HEK293 (cell line): ENCODE measurements at regions not wholly inside any gene's neighbourhood (a gene's known extent, or its start where the extent isn't known, plus 50 kb on each side); places are given as distances from the start of the nearest gene placed in this dataset.

ENCODE experiments used
- IKZF3 ChIP-seq: fragments of 450-650 bp; IDR thresholded peaks from 2 replicates; pipeline ENCODE4 v1.5.0; 2018; ENCODE audit warnings: missing biosample characterization, mild to moderate bottlenecking, missing genetic modification characterization, moderate library complexity
- PBX3 ChIP-seq: sonication (generic); formaldehyde crosslinking; IDR thresholded peaks from 2 replicates; pipeline ENCODE4 v1.8.1; 2022; ENCODE audit warnings: mild to moderate bottlenecking, moderate library complexity, missing genetic modification reagents
- SETDB1 ChIP-seq: IDR thresholded peaks from one replicate; pipeline ENCODE4 v1.6.1; 2017; ENCODE audit warnings: mild to moderate bottlenecking, low read length, moderate library complexity, mixed read lengths; ENCODE audit not compliant: insufficient read length
- ZBTB11 ChIP-seq: fragments of 450-650 bp; formaldehyde crosslinking; conservative IDR thresholded peaks from 2 replicates; pipeline ENCODE4 v1.5.1; 2016; ENCODE audit warnings: low read depth, missing biosample characterization, missing genetic modification characterization
- ZIC2 ChIP-seq: fragments of 450-650 bp; formaldehyde crosslinking; IDR thresholded peaks from 2 replicates; pipeline ENCODE4 v1.5.1; 2016; ENCODE audit warnings: missing biosample characterization, missing genetic modification characterization
- ZNF146 ChIP-seq: fragments of 450-650 bp; formaldehyde crosslinking; IDR thresholded peaks from 2 replicates; pipeline ENCODE4 v1.5.1; 2016; ENCODE audit warnings: missing biosample characterization, missing genetic modification characterization
- ZNF157 ChIP-seq: fragments of 450-650 bp; formaldehyde crosslinking; IDR thresholded peaks from 2 replicates; pipeline ENCODE4 v1.5.1; 2016; ENCODE audit warnings: missing biosample characterization, missing genetic modification characterization
- ZNF16 ChIP-seq: fragments of 450-650 bp; formaldehyde crosslinking; IDR thresholded peaks from 2 replicates; pipeline ENCODE4 v1.5.1; 2016; ENCODE audit warnings: low read depth, missing biosample characterization, missing genetic modification characterization
- ZNF184 ChIP-seq: fragments of 450-650 bp; IDR thresholded peaks from 2 replicates; pipeline ENCODE4 v1.5.1; 2018; ENCODE audit warnings: missing biosample characterization, mild to moderate bottlenecking, missing genetic modification characterization
- ZNF223 ChIP-seq: fragments of 450-650 bp; formaldehyde crosslinking; IDR thresholded peaks from 2 replicates; pipeline ENCODE4 v1.5.1; 2016; ENCODE audit warnings: missing biosample characterization, missing genetic modification characterization
- ZNF292 ChIP-seq: fragments of 450-650 bp; formaldehyde crosslinking; IDR thresholded peaks from 2 replicates; pipeline ENCODE4 v1.5.1; 2016; ENCODE audit warnings: low read depth, missing biosample characterization, missing genetic modification characterization, borderline replicate concordance
- ZNF362 ChIP-seq: fragments of 450-650 bp; formaldehyde crosslinking; IDR thresholded peaks from 2 replicates; pipeline ENCODE4 v1.5.1; 2016; ENCODE audit warnings: missing biosample characterization, missing genetic modification characterization
- ZNF423 ChIP-seq: fragments of 450-650 bp; formaldehyde crosslinking; IDR thresholded peaks from 2 replicates; pipeline ENCODE4 v1.5.1; 2016; ENCODE audit warnings: missing biosample characterization, missing genetic modification characterization
- ZNF571 ChIP-seq: fragments of 450-650 bp; formaldehyde crosslinking; IDR thresholded peaks from 2 replicates; pipeline ENCODE4 v1.5.0; 2017; ENCODE audit warnings: missing biosample characterization, missing genetic modification characterization
- ZNF600 ChIP-seq: fragments of 450-650 bp; formaldehyde crosslinking; IDR thresholded peaks from 2 replicates; pipeline ENCODE4 v1.5.1; 2016; ENCODE audit warnings: missing biosample characterization, missing genetic modification characterization
- ZNF76 ChIP-seq: fragments of 450-650 bp; formaldehyde crosslinking; IDR thresholded peaks from 2 replicates; pipeline ENCODE4; 2016; ENCODE audit warnings: low read depth, missing biosample characterization, missing genetic modification characterization, borderline replicate concordance
- ZNF785 ChIP-seq: fragments of 450-650 bp; formaldehyde crosslinking; IDR thresholded peaks from 2 replicates; pipeline ENCODE4 v1.5.1; 2016; ENCODE audit warnings: missing biosample characterization, missing genetic modification characterization
- ZNF792 ChIP-seq: fragments of 450-650 bp; formaldehyde crosslinking; IDR thresholded peaks from 2 replicates; pipeline ENCODE4 v1.5.1; 2016; ENCODE audit warnings: missing biosample characterization, missing genetic modification characterization
- TF ChIP-seq, protein P1 (sequence below): fragments of 450-650 bp; formaldehyde crosslinking; IDR thresholded peaks from 2 replicates; pipeline ENCODE4 v1.5.1; 2016; ENCODE audit warnings: missing biosample characterization, missing genetic modification characterization, low read depth
- TF ChIP-seq, protein P2 (sequence below): fragments of 450-650 bp; formaldehyde crosslinking; IDR thresholded peaks from 2 replicates; pipeline ENCODE4 v1.5.1; 2016; ENCODE audit warnings: missing biosample characterization, missing genetic modification characterization
- TF ChIP-seq, protein P3 (sequence below): fragments of 450-650 bp; formaldehyde crosslinking; IDR thresholded peaks from 2 replicates; pipeline ENCODE4 v1.5.1; 2016; ENCODE audit warnings: missing biosample characterization, missing genetic modification characterization, borderline replicate concordance

GRCh38 chr15:92809064-92809879, 90.9 kb upstream of the CHD2 start (continued):
- peak; percentile 86 for TF ChIP-seq ZBTB11
- TF ChIP-seq, protein P1, sequence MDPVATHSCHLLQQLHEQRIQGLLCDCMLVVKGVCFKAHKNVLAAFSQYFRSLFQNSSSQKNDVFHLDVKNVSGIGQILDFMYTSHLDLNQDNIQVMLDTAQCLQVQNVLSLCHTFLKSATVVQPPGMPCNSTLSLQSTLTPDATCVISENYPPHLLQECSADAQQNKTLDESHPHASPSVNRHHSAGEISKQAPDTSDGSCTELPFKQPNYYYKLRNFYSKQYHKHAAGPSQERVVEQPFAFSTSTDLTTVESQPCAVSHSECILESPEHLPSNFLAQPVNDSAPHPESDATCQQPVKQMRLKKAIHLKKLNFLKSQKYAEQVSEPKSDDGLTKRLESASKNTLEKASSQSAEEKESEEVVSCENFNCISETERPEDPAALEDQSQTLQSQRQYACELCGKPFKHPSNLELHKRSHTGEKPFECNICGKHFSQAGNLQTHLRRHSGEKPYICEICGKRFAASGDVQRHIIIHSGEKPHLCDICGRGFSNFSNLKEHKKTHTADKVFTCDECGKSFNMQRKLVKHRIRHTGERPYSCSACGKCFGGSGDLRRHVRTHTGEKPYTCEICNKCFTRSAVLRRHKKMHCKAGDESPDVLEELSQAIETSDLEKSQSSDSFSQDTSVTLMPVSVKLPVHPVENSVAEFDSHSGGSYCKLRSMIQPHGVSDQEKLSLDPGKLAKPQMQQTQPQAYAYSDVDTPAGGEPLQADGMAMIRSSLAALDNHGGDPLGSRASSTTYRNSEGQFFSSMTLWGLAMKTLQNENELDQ (tag by site-specific recombination) = no peak
- TF ChIP-seq ZNF423 (tag by site-specific recombination) = 0 out of 2 replicates have a peak, but pooled peaks have one; percentile 31
- TF ChIP-seq ZIC2 (tag by site-specific recombination) = peak; percentile 83
- peak; percentile 42; the same call in 1 of the 2 replicates for TF ChIP-seq IKZF3
- TF ChIP-seq ZNF146 = 0 out of 2 replicates have a peak, but pooled peaks have one; percentile 6
- TF ChIP-seq ZNF157 = no peak
- TF ChIP-seq, protein P2, sequence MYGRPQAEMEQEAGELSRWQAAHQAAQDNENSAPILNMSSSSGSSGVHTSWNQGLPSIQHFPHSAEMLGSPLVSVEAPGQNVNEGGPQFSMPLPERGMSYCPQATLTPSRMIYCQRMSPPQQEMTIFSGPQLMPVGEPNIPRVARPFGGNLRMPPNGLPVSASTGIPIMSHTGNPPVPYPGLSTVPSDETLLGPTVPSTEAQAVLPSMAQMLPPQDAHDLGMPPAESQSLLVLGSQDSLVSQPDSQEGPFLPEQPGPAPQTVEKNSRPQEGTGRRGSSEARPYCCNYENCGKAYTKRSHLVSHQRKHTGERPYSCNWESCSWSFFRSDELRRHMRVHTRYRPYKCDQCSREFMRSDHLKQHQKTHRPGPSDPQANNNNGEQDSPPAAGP (tag by site-specific recombination) = 0 out of 2 replicates have a peak, but pooled peaks have one; percentile 18
- TF ChIP-seq, protein P3, sequence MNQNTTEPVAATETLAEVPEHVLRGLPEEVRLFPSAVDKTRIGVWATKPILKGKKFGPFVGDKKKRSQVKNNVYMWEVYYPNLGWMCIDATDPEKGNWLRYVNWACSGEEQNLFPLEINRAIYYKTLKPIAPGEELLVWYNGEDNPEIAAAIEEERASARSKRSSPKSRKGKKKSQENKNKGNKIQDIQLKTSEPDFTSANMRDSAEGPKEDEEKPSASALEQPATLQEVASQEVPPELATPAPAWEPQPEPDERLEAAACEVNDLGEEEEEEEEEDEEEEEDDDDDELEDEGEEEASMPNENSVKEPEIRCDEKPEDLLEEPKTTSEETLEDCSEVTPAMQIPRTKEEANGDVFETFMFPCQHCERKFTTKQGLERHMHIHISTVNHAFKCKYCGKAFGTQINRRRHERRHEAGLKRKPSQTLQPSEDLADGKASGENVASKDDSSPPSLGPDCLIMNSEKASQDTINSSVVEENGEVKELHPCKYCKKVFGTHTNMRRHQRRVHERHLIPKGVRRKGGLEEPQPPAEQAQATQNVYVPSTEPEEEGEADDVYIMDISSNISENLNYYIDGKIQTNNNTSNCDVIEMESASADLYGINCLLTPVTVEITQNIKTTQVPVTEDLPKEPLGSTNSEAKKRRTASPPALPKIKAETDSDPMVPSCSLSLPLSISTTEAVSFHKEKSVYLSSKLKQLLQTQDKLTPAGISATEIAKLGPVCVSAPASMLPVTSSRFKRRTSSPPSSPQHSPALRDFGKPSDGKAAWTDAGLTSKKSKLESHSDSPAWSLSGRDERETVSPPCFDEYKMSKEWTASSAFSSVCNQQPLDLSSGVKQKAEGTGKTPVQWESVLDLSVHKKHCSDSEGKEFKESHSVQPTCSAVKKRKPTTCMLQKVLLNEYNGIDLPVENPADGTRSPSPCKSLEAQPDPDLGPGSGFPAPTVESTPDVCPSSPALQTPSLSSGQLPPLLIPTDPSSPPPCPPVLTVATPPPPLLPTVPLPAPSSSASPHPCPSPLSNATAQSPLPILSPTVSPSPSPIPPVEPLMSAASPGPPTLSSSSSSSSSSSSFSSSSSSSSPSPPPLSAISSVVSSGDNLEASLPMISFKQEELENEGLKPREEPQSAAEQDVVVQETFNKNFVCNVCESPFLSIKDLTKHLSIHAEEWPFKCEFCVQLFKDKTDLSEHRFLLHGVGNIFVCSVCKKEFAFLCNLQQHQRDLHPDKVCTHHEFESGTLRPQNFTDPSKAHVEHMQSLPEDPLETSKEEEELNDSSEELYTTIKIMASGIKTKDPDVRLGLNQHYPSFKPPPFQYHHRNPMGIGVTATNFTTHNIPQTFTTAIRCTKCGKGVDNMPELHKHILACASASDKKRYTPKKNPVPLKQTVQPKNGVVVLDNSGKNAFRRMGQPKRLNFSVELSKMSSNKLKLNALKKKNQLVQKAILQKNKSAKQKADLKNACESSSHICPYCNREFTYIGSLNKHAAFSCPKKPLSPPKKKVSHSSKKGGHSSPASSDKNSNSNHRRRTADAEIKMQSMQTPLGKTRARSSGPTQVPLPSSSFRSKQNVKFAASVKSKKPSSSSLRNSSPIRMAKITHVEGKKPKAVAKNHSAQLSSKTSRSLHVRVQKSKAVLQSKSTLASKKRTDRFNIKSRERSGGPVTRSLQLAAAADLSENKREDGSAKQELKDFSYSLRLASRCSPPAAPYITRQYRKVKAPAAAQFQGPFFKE (tag by site-specific recombination) = no peak
- peak; percentile 71 for TF ChIP-seq ZNF600 (tag by site-specific recombination)
- TF ChIP-seq SETDB1 = no peak
- TF ChIP-seq ZNF76 (tag by site-specific recombination) = peak; percentile 46
- TF ChIP-seq ZNF223 = no peak
- no peak for TF ChIP-seq ZNF571 (tag by site-specific recombination)
- TF ChIP-seq PBX3 (CRISPR knock-in tag) = peak; percentile 85
- peak; percentile 76; the same call in 1 of the 2 replicates for TF ChIP-seq ZNF184 (tag by site-specific recombination)
- TF ChIP-seq ZNF362 = no peak
- 0 out of 2 replicates have a peak, but pooled peaks have one; percentile 23 for TF ChIP-seq ZNF792 (tag by site-specific recombination)
- TF ChIP-seq ZNF292 (tag by site-specific recombination) = no peak
- TF ChIP-seq ZNF785 = no peak
- TF ChIP-seq ZNF16 (tag by site-specific recombination) = 0 out of 2 replicates have a peak, but pooled peaks have one; percentile 19
